Astrocyte (in vitro differentiated cells and primary cell): ENCODE measurements at regions not wholly inside any gene's neighbourhood (a gene's known extent, or its start where the extent isn't known, plus 50 kb on each side); places are given as distances from the start of the nearest gene placed in this dataset.

Source experiments
- CTCF ChIP-seq: IDR thresholded peaks from 2 replicates; pipeline ENCODE4 v1.5.1; 2011; ENCODE audit warnings: low read depth, mild to moderate bottlenecking, inconsistent platforms, low read length, moderate library complexity; ENCODE audit not compliant: insufficient read depth
- EZH2 ChIP-seq: IDR thresholded peaks from 2 replicates; pipeline ENCODE4 v1.6.1; 2012; ENCODE audit warnings: mild to moderate bottlenecking, low read length, inconsistent platforms; ENCODE audit not compliant: insufficient read depth

- TF ChIP-seq CTCF (no peak), EZH2 (no peak)
Measured at GRCh38 chr5:117562647-117563046, 988.0 kb upstream of the SEMA6A start.
